ENCODE measurements at regions not wholly inside any gene's neighbourhood (a gene's known extent, or its start where the extent isn't known, plus 50 kb on each side); places are given as distances from the start of the nearest gene placed in this dataset.

GRCh38 chr9:7861086-7861485, 61.5 kb upstream of the DMAC1 start:
- Histone ChIP-seq H2AK5ac (ENCODE audit: low read depth, low read length) (no peak overlapping the region), H3K23ac (ENCODE audit: insufficient read length) (no peak overlapping the region), H2BK12ac (ENCODE audit: low read depth, low read length) (no peak overlapping the region), H2AFZ (ENCODE audit: low read length) (no peak overlapping the region), H4K8ac (ENCODE audit: extremely low read depth, insufficient read depth, low read length) (no peak overlapping the region), H3K79me2 (ENCODE audit: control insufficient read depth in 1 of 2, insufficient read depth in 2 of 2, low read length in 2 of 2) (no peaks in the 10 kb centered on the region), H4K5ac (ENCODE audit: insufficient read length, low read depth, low read length) (no peak overlapping the region), H3K4ac (replicated peaks; ENCODE audit: insufficient read length, low read depth, low read length) (no peak overlapping the region), H2BK120ac (replicated peaks; ENCODE audit: low read depth, low read length) (no peak overlapping the region), H2BK5ac (ENCODE audit: low read depth, low read length) (no peak overlapping the region), H2BK20ac (ENCODE audit: low read length) (no peak overlapping the region), H3K9ac (replicated peaks in 1 of 4; ENCODE audit: extremely low read depth in 1 of 4, low read depth in 3 of 4, low read length in 3 of 4) (no peak overlapping the region), H3K4me2 (ENCODE audit: insufficient read depth in 1 of 2, low read depth in 2 of 2, low read length in 2 of 2) (no peak overlapping the region), H3K4me1 (replicated peaks in 1 of 4; ENCODE audit: control insufficient read depth in 3 of 4, insufficient read depth in 4 of 4, low read length in 3 of 4) (no peaks in the 10 kb centered on the region), H3K27me3 (replicated peaks in 1 of 4; ENCODE audit: control insufficient read depth in 3 of 4, extremely low read depth in 1 of 4, insufficient read depth in 3 of 4, low read length in 3 of 4) (no peaks in the 10 kb centered on the region), H3K23me2 (ENCODE audit: low read depth, low read length) (no peaks in the 10 kb centered on the region), H2BK15ac (ENCODE audit: low read length) (no peak overlapping the region), H3K79me1 (ENCODE audit: low read depth, low read length) (no peaks in the 10 kb centered on the region), H3K4me3 (ENCODE audit: extremely low read depth in 1 of 4, insufficient read depth in 2 of 4, low read depth in 3 of 4, low read length in 4 of 4) (no peak overlapping the region), H3K18ac (ENCODE audit: extremely low read depth, low read length) (no peak overlapping the region), H4K91ac (replicated peaks; ENCODE audit: insufficient read length, low read length) (no peak overlapping the region), H3K9me3 (ENCODE audit: insufficient read depth in 2 of 2, low read depth in 1 of 2, low read length in 1 of 2) (no peaks in the 10 kb centered on the region), H3K14ac (ENCODE audit: insufficient read length) (no peak overlapping the region), H3K56ac (replicated peaks; ENCODE audit: insufficient read length, low read depth, low read length) (no peak overlapping the region), H4K20me1 (replicated peaks in 1 of 2; ENCODE audit: control insufficient read depth in 1 of 2, insufficient read depth in 2 of 2, low read length in 2 of 2) (no peaks in the 10 kb centered on the region), H3K27ac (ENCODE audit: low read depth, low read length) (no peak overlapping the region), H3K36me3 (ENCODE audit: control insufficient read depth in 2 of 4, insufficient read depth in 4 of 4, low read length in 3 of 4) (no peaks in the 10 kb centered on the region)
- TF ChIP-seq HDAC6 (IDR thresholded peaks at IDR 0.05; ENCODE audit: low read depth, low read length) (no peak), CTCF (IDR thresholded peaks at IDR 0.05; ENCODE audit: control extremely low read depth in 1 of 3, insufficient read depth in 1 of 3, low read depth in 1 of 3, low read length in 3 of 3) (no peak), FOSL1 (IDR thresholded peaks at IDR 0.05; ENCODE audit: insufficient read depth, low read depth, low read length) (no peak), RBBP5 (IDR thresholded peaks at IDR 0.05; ENCODE audit: borderline replicate concordance, low read depth, low read length) (no peak), MAX (IDR thresholded peaks at IDR 0.05) (no peak), POLR2AphosphoS5 (IDR thresholded peaks at IDR 0.05; ENCODE audit: low read depth, low read length) (no peak), CBX8 (IDR thresholded peaks at IDR 0.05; ENCODE audit: borderline replicate concordance, low read depth, low read length) (no peak), CTBP2 (IDR thresholded peaks at IDR 0.05; ENCODE audit: borderline replicate concordance, insufficient read depth, insufficient read length, low read length) (no peak), TAF1 (IDR thresholded peaks at IDR 0.05; ENCODE audit: low read depth, low read length) (no peak), CHD2 (IDR thresholded peaks at IDR 0.05; ENCODE audit: low read length) (no peak)
- WGBS, 2 experiments (ENCODE audit: extremely low coverage in 1 of 2, insufficient coverage in 1 of 2, insufficient read length in 1 of 2, insufficient replicate concordance in 2 of 2, low coverage in 1 of 2, low lambda C conversion rate in 2 of 2, missing lambda C conversion rate in 1 of 2) = 83% methylated on average over 2 of the region's 2 CpGs; no CpG with 5 or more reads in 1 of the 2 experiments
- no peak for FAIRE-seq
- ChIA-PET POLR2A (ENCODE audit: partially characterized antibody) (no interaction called here), CTCF (ENCODE audit: partially characterized antibody) (interaction anchor here (1.8 kb wide), 1 partner anchor 17 kb away, joined by 6 read pairs; no protein-coding TSS in a partner anchor)
- no peak for DNase-seq (ENCODE audit: low read depth in 1 of 2, low spot score in 2 of 2)
